SIG-M5 treated with dmso at 0.1 percent for 504 hours (cell line): ENCODE measurements at regions not wholly inside any gene's neighbourhood (a gene's known extent, or its start where the extent isn't known, plus 50 kb on each side); places are given as distances from the start of the nearest gene placed in this dataset.
"Not testable (repeated sequence)": the region's sequence is repeated elsewhere in the genome, so short reads cannot be mapped to it uniquely, and the experiment has no call there.

Source experiments
- DNase-seq: peaks from one replicate; lab custom pipeline; 2025; ENCODE audit not compliant: unreplicated experiment; lab: John Stamatoyannopoulos, UW

DNA sequence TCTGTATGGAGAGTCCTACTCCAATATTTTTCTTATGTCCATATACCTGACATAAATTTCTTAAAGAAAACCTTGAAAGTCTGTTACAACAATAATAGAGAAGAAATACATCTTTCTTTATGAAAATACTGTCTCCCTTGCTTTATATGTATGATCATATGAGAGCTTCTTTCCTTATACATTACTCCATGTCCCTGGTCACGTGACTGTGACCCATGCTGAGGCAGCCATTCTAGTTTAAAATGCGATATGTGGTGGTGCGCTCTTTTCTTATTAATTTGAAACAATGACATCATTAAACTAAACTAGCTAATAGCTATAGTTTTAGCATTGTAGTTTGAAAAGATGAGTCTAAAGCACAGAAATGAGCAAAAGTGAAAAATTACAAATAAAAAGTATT, 1120.3 kb upstream of the PRR20A start:
- DNase-seq, result no peak

GRCh38 chr13:56039992-56040391, 1100.7 kb upstream of the PRR20A start:
- no peak for DNase-seq

- no peak for DNase-seq
These were observed 1074.4 kb upstream of the PRR20A start for GRCh38 chr13:56066321-56066720.

- DNase-seq, result no peak
These were observed 1038.1 kb upstream of the PRR20A start for GRCh38 chr13:56102641-56103040.

GRCh38 chr13:56110751-56111150, 1030.0 kb upstream of the PRR20A start:
- DNase-seq, result no peak

DNA sequence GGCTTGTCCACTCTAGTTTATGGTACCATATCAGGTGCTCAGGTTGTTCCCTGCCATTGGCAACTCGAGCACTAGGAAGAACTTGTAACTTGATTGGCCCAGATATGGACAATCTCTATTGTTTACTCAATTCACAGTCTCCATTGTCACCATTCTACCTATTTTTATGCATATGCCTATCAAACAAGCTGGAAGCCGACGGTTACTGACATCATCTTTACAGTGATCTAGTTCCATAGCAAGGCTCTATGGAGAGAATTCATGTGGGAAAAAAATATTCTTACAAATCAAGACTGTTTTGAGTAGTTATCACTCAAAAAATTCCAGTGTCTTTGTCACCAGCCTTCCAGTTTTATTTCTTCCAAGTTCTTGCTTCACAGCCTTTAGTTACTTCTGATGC, 1006.2 kb upstream of the PRR20A start:
- DNase-seq, result no peak

GRCh38 chr13:56166864-56167263, 973.9 kb upstream of the PRR20A start:
- DNase-seq, result no peak

DNA sequence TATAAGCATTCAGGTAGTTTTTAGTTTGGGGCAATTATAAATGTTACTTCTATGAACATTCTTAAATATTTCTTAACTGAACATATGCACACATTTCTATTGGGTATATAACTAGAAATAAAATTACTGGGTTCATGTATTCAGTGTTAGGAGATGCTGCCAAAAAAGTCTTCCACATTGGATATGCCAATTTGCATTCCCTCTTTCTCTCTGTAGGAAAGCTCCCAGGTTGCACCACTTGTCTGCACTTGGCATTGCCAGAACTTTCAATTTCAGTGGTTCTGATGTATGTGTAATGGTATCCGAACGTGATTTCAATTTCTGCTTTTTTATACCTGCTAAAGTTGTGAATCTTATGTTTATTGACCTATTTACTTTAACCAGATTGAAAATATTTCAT, 972.1 kb upstream of the PRR20A start:
- no peak for DNase-seq

- DNase-seq, result no peak
These were observed 967.4 kb upstream of the PRR20A start for GRCh38 chr13:56173346-56173745.

- DNase-seq, result no peak
These were observed 958.1 kb upstream of the PRR20A start for GRCh38 chr13:56182598-56182997.

GRCh38 chr13:56187331-56187730, 953.4 kb upstream of the PRR20A start:
- no peak for DNase-seq

DNA sequence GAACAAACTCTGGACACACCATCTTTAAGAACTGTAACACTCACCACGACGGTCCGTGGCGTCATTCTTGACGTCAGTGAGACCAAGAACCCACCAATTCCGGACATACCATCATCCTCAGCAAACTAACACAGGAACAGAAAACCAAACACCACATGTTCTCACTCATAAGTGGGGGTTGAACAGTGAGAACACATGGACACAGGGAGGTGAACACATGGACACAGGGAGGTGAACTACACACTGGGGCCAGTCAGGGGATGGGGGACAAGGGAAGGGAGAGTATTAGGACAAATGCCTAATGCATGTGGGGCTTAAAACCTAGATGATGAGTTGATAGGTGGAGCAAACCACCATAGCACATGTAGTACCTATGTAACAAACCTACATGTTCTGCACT, 952.1 kb upstream of the PRR20A start:
- not testable (repeated sequence) for DNase-seq

DNA sequence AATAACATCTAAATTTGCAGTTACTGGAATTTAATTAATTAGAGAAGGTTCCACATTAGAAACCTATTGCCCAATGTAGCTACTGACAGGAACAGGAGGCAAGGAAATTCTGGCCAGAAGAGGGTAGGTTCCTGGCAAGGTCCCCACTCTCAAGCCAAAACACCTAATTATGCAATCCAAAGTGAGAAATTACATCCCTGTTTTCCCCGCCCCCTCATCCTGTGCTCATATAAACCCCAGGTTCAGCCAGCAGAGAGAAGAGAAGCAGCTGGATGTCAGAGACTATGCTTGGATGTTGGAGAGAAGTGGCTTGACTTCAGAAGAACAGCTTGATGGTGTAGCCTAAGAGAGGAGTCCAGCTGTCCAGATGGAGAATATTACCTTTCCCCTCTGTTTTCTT, 951.3 kb upstream of the PRR20A start:
- DNase-seq, result no peak

DNA sequence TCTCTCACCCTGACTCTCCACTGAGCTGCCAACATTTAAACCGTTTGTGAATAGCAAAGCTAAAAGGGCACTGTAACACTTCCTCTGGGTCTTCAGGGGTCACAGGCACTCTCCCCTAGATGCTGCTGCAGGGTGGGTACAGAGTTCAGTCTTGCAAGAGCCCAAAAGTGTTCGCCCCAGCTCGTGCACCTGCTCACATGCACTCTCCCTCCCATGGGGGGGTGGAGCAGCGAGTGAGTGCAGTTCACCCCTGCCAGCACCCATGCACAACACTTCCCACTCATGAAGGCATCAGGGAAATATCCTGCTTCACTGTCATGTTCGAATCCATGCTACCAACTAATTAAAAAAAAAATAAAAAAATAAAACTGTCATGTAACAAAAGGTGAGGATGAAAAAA, 950.7 kb upstream of the PRR20A start:
- DNase-seq, result no peak

DNA sequence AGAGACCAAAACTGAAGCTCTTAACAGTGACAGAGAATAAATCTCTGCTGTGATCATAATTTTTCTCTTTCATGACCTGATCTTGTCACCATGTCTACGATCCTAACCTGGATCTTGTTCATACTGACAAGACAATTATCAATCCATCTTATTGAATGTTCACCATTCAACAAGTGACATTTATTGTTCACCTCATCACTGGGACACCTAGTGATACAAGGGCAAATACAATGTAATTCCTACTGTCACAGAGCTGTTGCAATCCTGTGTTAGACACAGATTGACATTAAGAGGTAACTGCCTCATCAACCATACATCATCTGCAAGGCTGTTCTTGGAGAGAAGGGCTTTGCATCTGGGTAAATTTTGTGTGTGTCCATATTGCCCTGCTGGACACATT, 942.4 kb upstream of the PRR20A start:
- no peak for DNase-seq

DNA sequence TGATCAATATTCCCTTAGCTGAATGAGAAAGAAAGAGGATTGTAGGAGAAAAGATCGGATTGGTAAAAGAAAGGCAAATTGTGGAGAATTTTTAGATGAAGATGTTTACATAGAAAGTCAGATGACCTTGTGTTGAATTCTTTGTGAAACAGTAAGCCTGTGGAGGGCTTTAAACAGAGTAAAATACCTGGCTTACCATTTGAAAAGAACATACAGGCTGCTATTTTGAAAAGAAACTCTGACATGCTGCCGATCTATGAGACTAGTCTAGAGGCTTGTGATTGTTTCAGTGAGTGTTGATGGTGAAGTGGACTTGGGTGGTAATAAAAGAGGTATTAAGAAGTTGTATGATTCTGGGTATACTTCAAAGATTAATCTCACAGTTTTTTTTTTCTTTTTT, 938.9 kb upstream of the PRR20A start:
- no peak for DNase-seq

GRCh38 chr13:56216221-56216620, 924.5 kb upstream of the PRR20A start:
- DNase-seq, result no peak

- DNase-seq, result no peak
These were observed 893.0 kb upstream of the PRR20A start for GRCh38 chr13:56247692-56248091.

DNA sequence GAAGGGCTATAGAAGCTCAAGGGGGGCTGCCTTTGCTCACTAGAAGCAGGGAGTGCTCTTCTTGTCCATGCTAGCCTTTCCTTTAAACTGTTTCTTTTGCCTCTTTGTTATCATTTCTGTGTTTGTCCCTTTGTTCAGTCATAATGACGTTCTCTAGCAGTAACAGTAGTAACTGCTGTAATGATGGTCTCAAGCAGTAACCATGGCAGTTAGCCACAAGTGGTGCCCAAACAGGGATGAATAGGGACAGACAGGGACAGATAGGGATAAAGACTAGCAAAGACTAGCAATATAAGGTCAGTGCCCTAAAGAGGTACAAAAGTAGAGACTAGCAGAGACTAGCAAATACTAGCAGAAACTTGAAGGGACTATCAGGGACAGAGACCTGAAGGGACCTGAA, 869.0 kb upstream of the PRR20A start:
- no peak for DNase-seq

- DNase-seq, result no peak
These were observed 857.4 kb upstream of the PRR20A start for GRCh38 chr13:56283262-56283828.

DNA sequence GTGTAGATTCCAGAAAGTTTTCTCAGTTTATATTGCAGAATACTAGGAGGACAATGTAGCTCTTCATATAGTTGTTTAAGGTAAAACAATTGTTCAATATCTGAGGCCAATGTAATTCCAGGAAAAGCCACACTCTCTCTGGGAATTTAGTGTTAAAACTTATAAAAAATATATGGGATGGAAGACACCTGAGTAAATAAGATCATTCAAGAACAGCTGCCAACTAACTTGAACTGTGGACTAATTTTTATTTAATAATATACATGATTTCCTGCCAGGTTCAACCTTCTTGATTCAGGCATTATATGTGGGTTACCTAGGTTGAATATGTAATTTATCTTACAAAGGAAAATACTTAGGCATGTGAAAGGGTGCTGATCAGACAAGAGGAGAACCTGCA, 841.1 kb upstream of the PRR20A start:
- no peak for DNase-seq

- no peak for DNase-seq
These were observed 826.0 kb upstream of the PRR20A start for GRCh38 chr13:56314765-56315164.

- DNase-seq, result no peak
These were observed 822.9 kb upstream of the PRR20A start for GRCh38 chr13:56317841-56318240.

DNA sequence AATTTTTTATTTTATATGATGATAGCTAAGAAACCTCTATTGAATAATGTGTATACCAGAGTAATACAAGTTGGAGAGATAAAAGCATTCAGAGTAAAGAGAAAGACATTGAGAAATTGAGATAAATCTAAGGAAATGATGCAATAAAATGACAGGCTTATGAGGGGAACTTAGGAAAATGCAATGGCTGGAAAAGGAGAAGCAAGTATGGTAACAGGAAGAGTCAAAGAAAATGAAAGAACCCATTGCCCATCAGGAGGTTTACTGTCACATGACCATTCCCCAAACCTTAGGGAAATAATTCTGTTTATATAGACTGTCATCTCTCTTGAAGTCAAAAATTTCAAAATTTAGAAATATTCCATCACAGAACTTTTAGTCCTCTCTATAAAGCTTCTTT, 808.0 kb upstream of the PRR20A start:
- DNase-seq, result peak; percentile 63
